NT2/D1 (cell line): ENCODE measurements at regions not wholly inside any gene's neighbourhood (a gene's known extent, or its start where the extent isn't known, plus 50 kb on each side); places are given as distances from the start of the nearest gene placed in this dataset.

ENCODE experiments used
- DNase-seq: peaks from one replicate; pipeline ENCODE4 v3.0.0-alpha.2; 2011; ENCODE audit warnings: low read depth, low spot score
- H3K27me3 ChIP-seq: 2 replicates; pipeline ENCODE4 v1.6.0; 2011; ENCODE audit warnings: mild to moderate bottlenecking; ENCODE audit not compliant: insufficient read length, insufficient read depth
- H3K36me3 ChIP-seq: 2 replicates; pipeline ENCODE4 v1.6.1; 2011; ENCODE audit warnings: mild to moderate bottlenecking, low read length, mixed read lengths; ENCODE audit not compliant: insufficient read depth, insufficient read length
- H3K4me1 ChIP-seq: 2 replicates; pipeline ENCODE4 v1.5.1; 2011; ENCODE audit not compliant: insufficient read depth, insufficient read length
- H3K4me3 ChIP-seq: 2 replicates; pipeline ENCODE4 v1.5.1; 2011; ENCODE audit warnings: low read depth; ENCODE audit not compliant: insufficient read length
- H3K9ac ChIP-seq: 2 replicates; pipeline ENCODE4 v1.6.0; 2011; ENCODE audit warnings: low read depth; ENCODE audit not compliant: insufficient read length
- H3K9me3 ChIP-seq: 2 replicates; pipeline ENCODE4 v1.5.1; 2011; ENCODE audit warnings: mild to moderate bottlenecking, low read length; ENCODE audit not compliant: insufficient read depth
- SUZ12 ChIP-seq: IDR thresholded peaks from 2 replicates; pipeline ENCODE4 v1.6.1; 2011; ENCODE audit not compliant: insufficient read length, insufficient read depth; ENCODE audit errors: extremely low read depth
- YY1 ChIP-seq: IDR thresholded peaks from 2 replicates; pipeline ENCODE4 v1.6.1; 2011; ENCODE audit not compliant: insufficient read length, insufficient read depth
- ZNF274 ChIP-seq: IDR thresholded peaks from 2 replicates; pipeline ENCODE4 v1.6.1; 2011; ENCODE audit warnings: mild to moderate bottlenecking, low read depth, low read length

DNA sequence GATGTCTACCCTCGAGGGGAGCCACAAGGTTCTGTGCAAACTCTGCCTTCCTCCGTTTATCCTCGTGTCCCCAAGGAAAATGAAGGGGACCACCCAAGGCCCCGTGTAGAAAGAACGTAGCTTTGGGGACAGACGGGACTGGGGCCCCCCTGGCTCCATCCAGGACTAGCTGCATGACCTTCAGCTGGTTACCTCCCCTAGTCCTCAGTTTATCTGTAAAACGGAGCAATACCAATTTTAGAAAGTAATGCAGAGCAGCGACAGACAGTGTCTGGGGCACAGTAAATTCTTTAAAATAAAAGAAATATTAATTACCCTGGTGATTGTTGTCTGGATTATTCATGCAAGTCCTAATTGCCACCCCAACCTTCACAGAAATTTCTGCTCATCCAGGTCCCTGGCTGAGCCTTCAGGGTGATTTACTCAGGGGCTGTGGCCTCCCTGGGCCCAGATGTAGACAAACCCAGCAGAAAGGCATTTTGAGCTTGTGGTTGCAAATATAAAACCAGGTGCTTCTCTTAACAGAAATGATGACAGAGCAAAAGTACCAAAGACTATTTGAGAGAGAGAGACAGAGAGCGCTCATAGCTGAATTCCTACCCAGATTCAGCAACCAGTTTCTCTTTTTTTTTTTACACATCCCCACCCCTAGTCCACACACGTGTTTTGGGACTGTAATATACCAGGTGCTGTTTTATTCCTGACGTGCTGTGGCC lies 155.1 kb upstream of the SMIM23 start:
- Histone ChIP-seq H3K4me1 (no peaks in the 10 kb centered on the region), H3K4me3 (peak overlapping the region; percentile 20), H3K9me3 (peaks cover 7% of the 10 kb centered on the region; the same call in 1 of the 2 replicates), H3K36me3 (no peaks in the 10 kb centered on the region), H3K27me3 (peaks cover 52% of the 10 kb centered on the region), H3K9ac (no peak overlapping the region)
- DNase-seq: no peak
- TF ChIP-seq ZNF274 (no peak), SUZ12 (no peak), YY1 (no peak)

DNA sequence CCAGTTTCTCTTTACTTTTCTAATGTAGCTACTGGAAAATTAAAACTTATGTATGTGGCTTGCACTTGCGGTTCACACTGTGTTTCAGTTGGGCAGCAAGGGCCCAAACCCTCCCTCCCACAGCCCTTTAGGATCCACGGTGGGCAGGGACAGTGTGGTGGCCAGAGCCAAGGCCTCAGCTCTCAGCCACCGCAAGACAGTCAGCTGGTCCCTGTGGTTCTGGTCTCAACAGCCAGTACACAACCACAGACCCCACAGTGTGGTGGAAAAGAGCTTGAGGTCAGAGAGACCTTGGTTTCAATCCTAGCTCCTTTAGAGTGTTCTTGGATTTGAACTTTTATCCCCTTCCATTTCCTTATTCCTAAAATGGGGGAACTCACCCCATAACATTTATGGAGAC lies 153.0 kb upstream of the SMIM23 start:
- no peak for TF ChIP-seq ZNF274
- TF ChIP-seq YY1: no peak
- no peak for TF ChIP-seq SUZ12
- Histone ChIP-seq H3K4me1 (no peaks in the 10 kb centered on the region), H3K4me3 (no peak overlapping the region), H3K9ac (no peak overlapping the region), H3K9me3 (no peaks in the 10 kb centered on the region), H3K36me3 (no peaks in the 10 kb centered on the region), H3K27me3 (peaks cover 32% of the 10 kb centered on the region)
- DNase-seq: no peak

DNA sequence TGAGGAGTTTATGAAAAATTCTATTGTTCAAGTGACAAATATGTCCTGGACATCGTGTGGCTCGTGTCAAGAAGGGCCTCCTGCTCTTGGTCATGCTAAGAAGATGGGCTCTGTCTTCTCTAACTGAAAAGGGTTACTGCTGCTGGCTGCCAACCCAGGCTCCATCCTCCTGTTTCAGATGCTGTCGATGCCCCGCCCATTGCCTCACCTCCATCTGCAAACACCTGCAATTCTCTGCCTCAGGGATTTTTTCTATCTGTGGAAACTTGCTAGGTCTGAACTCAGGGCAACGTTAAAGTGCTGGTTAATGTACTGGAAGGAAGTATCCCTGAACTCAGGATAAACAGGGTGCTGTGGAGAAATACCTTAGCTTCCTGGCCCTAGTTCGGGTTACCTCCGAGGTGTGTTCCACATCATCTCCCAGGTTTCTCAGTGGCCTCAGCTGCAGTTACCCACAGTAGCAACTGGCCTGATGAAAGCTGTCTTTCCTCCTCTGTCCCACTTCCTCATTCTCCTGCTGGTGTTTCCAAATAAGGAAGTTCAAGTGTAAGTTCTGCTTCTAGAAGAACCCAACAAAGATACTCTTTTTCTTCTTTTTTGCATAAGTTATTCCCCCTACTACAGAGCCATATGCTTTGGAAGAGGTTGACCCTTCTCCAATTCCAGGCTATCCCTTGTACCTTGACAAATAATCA lies 151.7 kb upstream of the SMIM23 start:
- H3K27me3 ChIP-seq: peaks cover 19% of the 10 kb centered on the region
- H3K4me1 ChIP-seq: no peaks in the 10 kb centered on the region
- H3K9ac ChIP-seq: no peak overlapping the region
- H3K36me3 ChIP-seq: no peaks in the 10 kb centered on the region
- no peak for DNase-seq
- H3K4me3 ChIP-seq: no peak overlapping the region
- no peak for TF ChIP-seq YY1
- no peak for TF ChIP-seq SUZ12
- TF ChIP-seq ZNF274: no peak
- no peaks in the 10 kb centered on the region for H3K9me3 ChIP-seq

DNA sequence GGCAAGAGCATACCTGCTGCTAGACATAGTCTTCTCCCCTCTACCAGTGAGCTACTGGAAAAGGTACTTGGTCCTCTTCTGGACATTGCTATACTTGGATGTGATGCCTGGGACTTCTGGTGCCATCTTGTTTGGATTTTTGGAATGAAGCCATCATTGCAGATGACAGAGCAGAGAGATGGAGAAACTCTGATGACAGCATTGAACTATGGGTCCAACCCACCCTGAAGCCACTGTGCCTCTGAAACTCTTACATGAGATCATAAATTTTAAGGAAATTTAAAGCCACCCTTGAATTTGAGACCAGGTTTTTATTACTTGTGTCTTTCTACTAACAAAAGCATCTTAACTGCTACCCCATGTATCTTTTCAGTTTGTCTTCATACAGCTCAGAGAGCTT lies 151.1 kb upstream of the SMIM23 start:
- Histone ChIP-seq H3K4me1 (no peaks in the 10 kb centered on the region), H3K9ac (no peak overlapping the region), H3K36me3 (no peaks in the 10 kb centered on the region), H3K27me3 (peaks cover 13% of the 10 kb centered on the region), H3K4me3 (no peak overlapping the region), H3K9me3 (no peaks in the 10 kb centered on the region)
- TF ChIP-seq ZNF274 (no peak), YY1 (no peak), SUZ12 (no peak)
- DNase-seq: no peak

DNA sequence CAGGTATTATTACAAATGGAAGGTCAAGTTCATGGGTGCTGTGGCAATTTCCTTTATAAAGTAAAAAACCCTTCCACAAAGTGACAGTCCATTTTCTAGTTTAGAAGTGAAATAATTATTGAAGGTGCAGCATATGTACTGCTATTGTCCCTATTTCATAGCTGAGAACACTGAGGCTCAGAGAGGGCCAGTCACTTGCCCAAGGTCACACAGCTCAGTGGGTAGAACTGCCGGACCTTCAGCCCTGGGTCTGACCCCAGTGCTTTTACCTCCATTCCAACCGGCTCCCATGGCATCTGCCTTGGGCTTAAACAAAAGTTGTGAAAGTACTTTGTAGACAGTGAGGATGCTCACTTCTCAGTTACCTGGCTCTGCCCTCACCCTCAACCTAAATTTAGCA lies 150.6 kb upstream of the SMIM23 start:
- Histone ChIP-seq H3K4me3 (no peak overlapping the region), H3K9ac (no peak overlapping the region), H3K9me3 (no peaks in the 10 kb centered on the region), H3K36me3 (no peaks in the 10 kb centered on the region), H3K4me1 (no peaks in the 10 kb centered on the region), H3K27me3 (peaks cover 12% of the 10 kb centered on the region)
- DNase-seq: no peak
- TF ChIP-seq YY1 (no peak), SUZ12 (no peak), ZNF274 (no peak)

DNA sequence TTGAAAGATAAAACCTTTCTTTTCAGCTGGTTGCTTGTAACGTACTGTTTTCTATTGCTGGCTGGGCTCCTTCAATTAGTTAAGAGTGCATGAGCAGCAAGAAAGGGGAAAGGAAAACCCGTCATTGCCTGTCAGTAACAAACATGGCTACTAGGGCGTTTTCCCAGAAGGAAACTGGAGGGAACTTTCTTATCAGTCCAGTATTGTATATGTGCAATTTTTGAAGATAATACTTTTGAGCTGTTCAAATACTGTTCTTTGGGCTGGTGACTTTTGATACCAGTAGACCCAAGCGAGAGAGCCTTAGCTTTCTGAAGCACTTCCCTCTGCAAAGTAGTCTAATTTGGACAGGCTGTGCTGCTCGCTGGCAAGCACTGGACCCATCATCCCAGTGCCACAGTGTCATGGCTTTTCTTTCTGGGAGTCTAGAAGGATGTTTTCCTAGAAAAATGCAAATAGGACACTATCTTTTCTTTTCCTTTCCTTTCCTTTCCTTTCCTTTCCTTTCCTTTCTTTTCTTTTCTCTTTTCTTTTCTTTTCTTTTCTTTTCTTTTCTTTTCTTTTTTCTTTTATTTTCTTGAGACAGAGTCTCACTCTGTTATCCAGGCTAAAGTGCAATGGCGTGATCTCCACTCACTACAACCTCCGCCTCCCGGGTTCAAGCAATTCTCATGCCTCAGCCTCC lies 149.9 kb upstream of the SMIM23 start:
- Histone ChIP-seq H3K4me1 (no peaks in the 10 kb centered on the region), H3K4me3 (no peak overlapping the region), H3K9ac (no peak overlapping the region), H3K9me3 (no peaks in the 10 kb centered on the region), H3K36me3 (no peaks in the 10 kb centered on the region), H3K27me3 (peaks cover 7% of the 10 kb centered on the region)
- TF ChIP-seq ZNF274 (no peak), YY1 (no peak), SUZ12 (no peak)
- no peak for DNase-seq

DNA sequence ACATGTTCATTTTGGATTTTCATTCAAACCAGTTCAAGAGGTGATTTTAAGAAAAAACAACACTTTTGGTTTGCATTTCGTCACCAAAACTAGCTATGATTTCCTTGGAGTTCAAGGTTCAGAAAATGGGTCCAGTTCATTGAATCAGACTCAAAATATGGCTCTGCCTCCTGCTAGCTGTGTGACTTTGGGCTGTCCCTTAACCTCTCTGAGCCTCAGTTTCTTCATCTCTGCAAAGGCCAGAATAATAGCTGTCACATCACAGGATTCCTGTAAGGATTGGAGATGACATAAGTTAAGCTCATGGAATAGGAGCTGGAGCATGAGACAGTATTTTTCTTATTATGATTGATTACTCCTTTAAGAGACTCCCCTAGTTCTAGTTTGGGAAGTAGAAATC lies 147.8 kb upstream of the SMIM23 start:
- no peaks in the 10 kb centered on the region for H3K36me3 ChIP-seq
- no peak overlapping the region for H3K4me3 ChIP-seq
- no peaks in the 10 kb centered on the region for H3K4me1 ChIP-seq
- no peaks in the 10 kb centered on the region for H3K9me3 ChIP-seq
- no peak overlapping the region for H3K9ac ChIP-seq
- no peak for DNase-seq
- H3K27me3 ChIP-seq: no peaks in the 10 kb centered on the region
- no peak for TF ChIP-seq SUZ12
